NCI-H1436 treated with DMSO at 0.1 percent for 48 hours (cell line): ENCODE measurements at regions not wholly inside any gene's neighbourhood (a gene's known extent, or its start where the extent isn't known, plus 50 kb on each side); places are given as distances from the start of the nearest gene placed in this dataset.
"Not testable (repeated sequence)": the region's sequence is repeated elsewhere in the genome, so short reads cannot be mapped to it uniquely, and the experiment has no call there.

Source experiments
- DNase-seq: peaks from one replicate; lab custom pipeline; 2025; lab: John Stamatoyannopoulos, UW

DNA sequence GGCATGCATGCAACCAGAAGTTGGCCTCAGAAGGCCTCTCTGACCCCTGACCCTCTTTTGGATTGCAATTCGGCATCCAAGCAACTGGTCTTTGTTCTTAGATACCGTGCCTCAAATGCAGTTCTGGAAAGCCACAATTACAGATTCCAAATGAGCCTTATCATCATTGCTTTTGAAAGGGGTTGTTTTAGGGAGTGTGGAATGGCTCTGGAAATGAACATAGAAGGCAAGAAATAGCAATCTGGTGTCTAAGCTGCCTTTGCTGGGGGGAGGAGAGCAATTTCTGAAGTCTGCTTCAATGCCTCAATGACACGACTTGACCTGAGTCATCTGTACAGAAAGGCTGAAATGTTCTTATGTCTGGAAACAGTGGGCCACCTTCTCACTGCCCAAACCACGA is 250.1 kb downstream of the NUAK1 start:
- no peak for DNase-seq

DNA sequence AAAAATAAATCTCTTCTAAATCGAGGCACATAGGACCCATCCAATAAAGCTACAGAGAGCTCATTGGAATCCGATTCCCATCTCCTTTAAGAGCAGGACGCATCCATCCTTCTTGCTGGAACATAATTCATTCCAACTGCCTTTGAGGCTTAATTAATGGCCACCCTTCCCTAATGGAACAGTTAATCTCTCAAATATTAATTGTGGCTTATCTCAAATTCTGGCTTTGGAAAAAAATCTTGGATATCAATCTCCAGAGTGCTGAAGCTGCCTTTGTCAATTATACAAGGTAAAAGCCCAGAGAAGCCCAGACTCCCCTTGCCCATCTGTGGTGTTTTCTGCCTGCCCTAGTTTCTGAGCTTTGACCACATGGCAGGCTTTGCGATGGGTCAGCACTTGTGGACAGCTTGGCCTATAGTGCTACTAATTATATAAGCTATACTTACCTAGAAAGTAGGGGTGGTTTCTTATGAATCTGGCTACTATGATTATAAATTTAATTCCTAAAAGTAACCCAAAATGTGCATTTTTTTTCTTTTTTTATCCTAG is 246.3 kb downstream of the NUAK1 start:
- DNase-seq: no peak

DNA sequence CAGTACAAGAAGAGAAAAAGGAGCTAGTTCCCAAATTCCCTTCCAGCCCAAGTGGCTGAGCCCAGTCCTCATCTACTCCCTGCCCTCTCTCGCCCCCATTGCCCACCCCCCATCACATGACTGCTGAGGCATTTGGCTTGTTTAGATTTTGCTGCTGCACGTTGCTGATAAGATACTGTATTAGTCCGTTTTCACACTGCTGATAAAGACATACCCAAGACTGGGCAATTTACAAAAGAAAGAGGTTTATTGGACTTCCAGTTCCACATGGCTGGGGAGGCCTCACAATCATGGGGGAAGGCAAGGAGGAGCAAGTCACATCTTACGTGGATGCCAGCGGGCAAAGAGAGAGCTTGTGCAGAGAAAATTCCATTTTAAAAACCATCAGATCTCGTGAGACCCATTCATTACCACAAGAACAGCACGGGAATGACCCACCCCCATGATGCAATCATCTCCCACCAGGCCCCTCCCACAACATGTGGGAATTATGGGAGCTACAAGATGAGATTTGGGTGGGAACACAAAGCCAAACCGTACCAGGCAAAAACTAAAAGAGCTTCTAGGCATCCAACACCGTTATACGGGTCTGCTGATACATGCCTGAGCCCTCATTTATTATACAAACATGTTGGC is 243.4 kb downstream of the NUAK1 start:
- not testable (repeated sequence) for DNase-seq

DNA sequence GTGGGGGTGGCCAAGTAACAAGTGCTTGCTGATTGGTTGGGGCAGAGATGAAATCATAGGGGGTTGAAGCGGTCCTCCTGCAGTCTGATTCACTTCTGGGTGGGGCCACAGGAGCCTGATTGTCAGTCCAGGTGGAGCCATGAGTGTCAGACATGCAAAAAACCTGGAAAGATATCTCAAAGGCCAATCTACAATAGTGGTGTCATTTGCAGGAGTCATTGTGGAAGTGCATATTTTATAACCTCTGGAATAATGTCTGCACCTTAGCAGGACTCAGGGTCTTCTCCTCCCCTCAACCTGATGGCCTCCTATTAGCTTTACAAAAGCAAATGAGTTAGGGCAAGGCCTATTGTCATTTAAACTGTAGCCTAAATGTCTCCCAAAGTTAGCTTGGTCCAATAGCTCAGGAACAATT is 241.4 kb downstream of the NUAK1 start:
- no peak for DNase-seq

DNA sequence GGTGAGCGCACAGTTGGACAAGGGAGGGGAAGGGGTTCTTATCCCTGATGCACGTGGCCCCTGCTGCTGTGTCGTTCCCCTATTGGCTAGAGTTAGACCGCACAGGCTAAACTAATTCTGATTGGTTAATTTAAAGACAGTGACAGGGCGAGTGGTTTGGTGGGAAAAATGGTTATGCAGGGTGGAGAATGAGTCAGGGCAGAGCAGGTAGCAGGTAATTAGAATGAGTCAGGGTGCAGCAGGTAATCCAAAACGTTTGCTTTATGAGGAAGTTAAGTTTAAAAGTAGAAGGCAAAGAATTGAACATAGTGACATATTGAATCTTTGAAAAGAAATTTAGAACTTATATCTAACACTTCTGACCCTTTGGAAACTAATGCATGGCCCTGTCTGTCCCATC is 240.5 kb downstream of the NUAK1 start:
- not testable (repeated sequence) for DNase-seq

DNA sequence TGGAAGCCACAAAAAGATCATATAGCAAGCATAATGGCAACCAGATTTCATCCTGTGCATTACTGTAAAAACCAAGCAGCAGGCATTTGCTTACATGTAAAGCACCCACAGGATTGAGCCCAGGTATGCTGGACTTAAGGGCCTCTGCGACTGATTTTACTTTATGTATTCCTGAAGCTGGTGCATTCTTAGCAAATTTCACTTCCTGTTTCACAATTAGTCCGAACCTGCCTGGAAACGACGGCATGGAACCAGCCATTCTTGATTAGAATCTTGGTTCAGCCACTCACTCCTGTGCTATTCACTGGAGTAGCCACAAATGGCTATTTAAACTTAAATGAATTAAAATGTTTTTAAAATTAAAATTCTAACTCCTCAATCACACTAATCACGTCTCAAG is 239.2 kb downstream of the NUAK1 start:
- DNase-seq: no peak

DNA sequence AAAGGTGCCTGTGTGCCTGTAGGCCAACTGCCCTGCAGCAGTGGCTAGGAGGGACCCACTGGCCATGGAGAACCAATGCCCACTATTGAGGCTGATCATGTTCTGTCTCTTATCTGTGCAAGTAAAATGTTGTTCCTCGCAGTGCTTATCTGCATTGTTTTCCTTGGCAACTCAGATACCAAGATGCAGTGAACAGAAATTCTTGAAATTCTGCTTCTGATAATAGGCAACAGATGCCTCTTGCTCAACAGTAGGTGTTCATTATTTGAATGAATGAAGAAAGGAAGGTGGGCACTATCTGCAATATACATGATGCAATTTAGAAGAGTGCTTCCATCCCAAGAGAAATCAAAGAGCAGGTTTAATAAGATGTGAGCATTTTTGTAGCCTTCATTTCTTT is 232.2 kb downstream of the NUAK1 start:
- DNase-seq: no peak

DNA sequence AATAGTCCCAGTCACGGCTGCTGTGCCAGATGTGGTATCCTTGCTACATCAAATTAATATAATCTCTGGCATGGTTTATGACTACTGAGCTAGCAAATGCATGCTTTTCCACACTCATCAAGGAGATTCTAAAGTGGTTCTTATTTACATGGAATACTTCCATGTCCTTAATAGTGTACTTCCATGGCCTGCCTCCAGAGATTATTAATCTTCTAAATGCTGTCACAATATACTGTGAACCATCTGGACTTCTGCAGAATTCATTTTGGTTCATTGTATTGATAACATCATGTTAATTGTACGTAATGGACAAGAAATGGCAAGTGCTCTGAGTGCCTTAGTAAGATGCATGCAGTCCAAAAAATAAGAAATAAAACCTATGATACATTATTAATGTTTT is 230.8 kb downstream of the NUAK1 start:
- no peak for DNase-seq

DNA sequence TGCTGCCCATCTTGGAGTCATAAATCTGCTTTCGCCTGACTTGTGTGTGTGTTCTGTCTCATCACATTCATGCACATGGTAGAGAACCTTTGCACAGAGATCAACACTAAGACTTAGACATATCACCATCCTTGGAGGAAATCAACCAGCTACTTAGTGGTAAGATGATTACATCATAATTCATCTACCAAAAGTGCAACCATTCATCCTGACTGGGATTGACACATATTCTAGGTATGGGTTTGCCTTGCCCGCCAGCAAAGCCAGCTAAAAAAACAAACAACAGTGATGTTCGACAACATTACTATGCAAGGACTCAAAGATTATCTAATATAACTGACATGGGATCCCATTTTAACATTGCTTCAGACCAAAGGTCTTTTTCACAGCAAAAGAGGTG is 228.7 kb downstream of the NUAK1 start:
- no peak for DNase-seq

DNA sequence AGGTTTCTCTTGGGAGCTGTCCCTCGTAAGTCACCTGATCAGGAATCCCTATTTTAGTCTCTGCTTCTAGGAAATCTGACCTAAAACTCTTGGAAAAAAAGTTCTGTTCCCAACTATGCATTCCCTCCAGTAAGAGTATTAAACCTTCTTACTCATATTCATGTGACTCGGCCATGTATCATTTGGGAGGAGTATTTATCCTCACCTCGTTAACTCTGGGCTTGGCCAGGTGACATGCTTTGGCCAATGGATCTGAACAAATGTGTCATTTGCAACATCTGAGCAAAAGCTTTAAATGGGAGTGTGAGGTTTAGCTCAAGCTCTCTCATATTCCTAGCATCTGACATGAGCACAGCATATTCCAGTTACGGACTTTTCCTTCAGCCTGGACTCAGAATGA is 226.8 kb downstream of the NUAK1 start:
- DNase-seq: no peak

DNA sequence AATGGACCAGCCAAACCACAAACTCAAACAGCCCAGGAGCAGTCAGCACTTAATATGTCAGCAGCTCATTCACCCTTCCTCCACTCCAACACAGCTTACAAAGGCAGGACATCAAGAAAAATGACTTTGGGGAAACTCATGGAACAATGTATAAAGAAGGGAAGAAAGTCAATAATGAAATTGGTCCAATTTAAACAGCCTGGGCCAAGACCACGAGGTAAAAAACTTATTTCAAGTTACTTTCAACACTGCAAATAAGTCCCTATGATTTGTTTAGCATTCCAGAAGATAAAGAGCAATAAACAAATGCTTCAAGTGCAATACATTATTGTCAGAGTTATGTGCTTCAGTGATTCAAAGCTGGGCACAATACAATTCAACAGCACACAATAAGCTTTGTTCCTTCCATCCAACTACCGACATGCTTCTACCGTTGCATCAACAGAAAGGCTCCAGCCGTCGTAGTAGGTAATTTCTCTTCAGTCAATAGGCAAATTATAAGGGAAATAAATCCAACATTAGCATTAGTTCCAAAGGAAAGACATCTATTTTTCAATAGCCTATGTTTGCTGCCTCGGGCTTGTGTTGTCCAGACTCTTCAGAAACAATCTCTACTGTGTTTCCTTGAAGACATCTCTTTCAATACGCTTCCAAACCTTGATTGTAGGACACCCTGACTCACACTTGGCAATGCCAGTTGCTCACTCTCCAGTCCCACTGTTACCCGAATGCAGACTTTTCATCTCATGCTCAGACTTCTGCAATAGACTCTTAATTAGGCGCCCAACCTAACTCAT is 225.7 kb downstream of the NUAK1 start:
- no peak for DNase-seq

DNA sequence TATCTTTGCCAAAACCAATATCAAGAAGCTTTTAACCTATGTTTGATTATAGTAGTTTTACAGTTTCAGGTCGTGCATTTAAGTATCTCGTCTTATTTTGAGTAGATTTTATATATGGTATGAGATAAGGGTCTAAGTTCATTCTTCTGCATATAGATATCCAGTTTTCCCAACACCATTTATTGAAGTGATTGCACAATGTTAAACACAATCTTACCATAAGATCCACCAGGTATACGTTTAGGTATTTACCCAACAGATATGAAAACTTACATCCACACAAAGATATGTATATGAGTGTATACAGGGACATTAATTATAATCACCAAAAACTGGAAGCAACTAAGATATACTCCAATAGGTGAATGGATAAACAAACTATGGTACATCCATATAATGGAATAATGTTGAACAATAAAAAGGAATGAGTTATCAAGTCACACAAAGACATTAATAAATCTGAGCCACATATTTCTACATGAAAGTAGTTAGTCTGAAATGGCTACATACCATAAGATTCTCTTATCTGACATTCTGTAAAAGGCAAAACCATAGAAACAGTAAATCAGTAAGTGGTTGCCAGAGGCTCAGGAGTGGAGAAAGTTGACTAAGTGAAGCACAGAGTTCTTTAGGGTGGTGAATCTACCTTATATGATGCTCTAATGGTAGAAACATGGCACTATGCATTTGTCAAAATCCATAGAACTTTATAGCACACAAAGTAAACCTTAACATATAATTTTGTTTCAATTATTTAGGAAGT is 222.6 kb downstream of the NUAK1 start:
- no peak for DNase-seq

DNA sequence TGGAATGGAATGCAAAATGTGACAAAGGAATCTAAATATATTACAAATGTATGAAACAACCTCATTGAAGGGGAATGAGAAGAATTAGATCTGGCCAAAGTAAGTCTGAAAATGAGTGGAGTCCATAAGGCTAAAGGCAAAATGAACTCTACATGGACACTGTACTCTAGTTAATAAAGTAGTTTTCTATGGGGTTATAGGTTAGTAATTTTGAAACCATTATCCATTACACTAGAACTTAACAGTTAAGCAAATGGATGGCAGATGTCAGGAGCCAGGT is 222.1 kb downstream of the NUAK1 start:
- DNase-seq: no peak

DNA sequence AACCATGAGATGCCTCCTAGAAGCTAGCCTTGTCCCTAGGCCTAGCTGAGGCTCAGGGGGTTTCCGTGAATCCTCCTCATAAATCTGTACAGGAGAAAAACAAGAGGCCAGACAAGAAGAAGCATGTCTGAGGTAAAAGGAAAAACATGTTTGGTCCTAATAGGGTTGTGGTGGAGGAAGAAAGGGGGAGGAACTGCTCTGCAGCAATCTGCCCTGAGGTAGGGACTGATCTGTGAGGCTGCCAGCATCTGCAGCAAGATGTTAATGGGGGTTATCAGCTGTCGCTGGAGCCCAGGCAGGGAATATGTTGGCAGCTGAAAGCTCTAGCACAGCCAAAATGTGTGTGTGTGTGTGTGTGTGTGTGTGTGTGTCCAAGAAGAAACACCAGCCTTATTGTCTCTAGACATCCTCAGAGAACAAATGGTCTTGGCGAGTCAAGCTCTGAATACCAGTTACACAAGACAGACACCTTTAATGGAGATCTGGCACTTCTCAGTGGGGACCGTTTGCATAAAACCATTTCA is 218.5 kb downstream of the NUAK1 start:
- no peak for DNase-seq

DNA sequence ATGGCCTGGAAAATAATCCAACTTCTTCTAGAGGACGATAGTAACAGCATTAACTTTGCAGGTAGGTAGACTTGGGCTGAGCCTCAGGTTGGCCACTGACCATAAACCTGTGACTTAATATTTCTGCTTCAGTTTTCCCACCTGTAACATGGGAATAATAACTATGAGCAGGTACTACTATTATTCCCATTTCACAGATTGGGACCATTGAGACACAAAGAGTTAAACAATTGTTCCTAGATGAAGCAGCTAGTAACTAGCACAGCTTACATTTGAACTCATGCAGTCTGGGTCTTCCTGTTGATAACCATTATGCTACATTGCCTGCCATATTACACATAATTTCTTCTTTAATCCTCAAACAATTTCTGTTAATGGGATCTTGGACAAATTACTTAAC is 217.7 kb downstream of the NUAK1 start:
- no peak for DNase-seq

DNA sequence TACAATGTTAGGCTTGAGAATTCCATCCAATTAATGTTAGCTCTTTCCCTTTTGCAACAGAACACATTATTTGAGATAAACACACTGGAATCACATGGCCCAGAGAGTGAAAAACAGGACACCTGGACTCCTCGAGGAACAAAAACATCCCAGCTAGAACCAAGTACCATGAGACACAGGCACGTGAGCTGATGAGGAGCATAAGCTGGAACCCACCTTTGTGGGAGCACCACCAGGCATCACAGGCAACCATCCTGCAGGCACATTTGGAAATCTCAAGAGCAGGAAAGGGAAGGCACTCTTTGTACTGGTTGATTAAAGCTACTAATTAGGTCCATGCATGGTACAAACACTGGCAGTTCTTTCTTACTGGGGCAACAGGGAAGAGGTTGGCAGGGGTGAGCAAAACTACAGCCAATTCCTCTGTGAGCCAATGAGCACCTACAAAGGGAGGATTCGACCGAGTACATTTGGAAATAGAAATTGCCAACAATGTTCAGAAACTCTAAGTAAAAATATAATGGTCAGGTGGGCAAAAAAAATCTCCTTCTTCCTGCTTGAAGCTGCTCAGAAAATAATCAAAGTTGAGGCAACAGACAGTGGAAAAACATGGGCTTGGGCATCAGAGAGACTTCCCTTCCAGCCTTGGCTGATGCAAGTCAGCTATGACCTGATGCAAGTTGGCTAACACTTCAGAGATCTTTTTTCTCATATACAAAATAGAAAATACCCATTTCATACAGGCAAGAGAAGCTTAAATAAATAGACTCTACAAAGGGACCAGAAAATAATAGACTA is 216.7 kb downstream of the NUAK1 start:
- DNase-seq: no peak

DNA sequence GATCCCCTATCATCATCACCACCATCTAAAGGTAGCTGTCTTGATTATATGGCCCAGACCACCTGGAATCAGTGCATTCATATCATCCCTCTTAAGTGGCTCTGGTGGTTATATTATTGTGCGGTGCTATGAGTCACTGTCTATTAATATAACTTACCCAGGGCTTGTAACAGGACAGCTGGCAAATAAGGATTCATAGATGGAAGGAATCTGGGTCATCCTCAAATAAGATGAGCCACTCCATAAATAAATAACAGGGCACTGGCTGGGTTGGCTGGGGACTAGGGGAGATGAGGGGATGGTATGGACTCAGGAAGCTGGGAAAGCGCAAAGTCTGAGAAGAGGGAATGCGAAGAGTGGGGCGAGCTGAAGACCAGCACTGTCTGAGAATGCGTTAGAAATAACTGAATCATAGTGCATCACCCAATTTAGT is 216.1 kb downstream of the NUAK1 start:
- no peak for DNase-seq

DNA sequence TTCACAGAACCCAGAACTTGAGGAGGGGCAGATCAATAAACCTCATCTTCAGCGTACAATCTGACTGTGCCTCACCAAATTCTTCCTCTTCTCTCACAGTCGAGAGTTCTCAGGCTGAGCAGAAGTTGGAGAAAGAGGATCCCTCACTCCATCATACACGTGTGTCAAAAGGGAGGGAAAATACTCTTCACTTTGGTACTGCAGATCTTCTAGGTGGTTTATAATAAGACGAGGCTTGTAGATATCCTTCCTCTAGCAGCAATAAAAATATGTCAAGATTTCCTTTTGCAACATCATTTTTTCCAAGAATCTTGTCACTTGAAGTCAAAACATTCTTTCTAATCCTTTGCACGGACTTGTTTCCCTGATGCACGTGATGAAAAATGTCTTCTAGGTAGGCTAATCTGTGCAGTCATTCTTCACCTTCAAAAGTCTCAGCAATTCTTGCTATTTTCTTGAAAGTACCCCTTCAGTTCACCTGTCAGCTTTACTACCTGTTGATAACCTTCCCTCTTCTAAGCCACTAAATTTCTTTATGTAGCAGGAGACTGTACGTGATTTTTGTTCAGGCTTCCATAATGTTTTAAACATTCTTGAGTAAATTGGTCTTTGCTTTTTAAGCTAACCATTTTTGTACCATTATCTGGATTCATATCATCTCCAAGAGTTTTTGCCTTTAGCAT is 214.1 kb downstream of the NUAK1 start:
- DNase-seq: no peak

DNA sequence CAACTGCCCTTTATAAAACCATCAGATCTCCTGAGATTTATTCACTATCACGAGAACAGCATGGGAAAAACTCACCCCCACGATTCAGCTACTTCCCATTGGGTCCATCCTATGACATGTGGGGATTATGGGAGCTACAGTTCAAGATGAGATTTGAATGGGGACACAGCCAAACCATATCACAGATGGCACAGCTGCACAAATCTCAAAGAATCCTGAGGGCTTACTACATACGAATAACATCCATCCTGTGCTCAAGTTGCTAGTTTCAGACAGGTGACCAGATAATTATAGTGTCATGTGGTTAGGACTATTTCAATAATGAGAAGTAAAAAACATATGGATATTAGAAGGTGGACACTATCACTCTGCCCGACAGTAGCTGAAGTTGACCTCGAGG is 211.2 kb downstream of the NUAK1 start:
- no peak for DNase-seq

DNA sequence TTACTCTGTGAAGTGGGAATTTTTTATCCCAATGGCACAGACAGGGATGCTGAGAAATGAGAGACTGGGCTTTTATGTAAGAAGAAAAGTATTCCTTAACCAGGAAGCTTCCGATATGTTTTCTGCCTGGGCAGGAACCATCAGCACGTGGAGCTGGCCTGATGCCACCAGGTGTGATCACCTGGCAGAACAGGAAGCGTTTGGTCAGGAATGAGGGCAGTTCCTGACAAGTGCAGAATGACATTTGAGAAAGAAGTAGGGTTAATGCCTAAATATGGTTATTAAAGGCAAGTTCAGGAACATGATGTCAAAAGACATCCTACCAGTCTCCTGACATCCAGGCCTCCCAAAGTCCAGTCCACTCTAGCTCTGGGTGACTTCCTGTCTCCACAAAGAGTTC is 210.3 kb downstream of the NUAK1 start:
- DNase-seq: no peak

DNA sequence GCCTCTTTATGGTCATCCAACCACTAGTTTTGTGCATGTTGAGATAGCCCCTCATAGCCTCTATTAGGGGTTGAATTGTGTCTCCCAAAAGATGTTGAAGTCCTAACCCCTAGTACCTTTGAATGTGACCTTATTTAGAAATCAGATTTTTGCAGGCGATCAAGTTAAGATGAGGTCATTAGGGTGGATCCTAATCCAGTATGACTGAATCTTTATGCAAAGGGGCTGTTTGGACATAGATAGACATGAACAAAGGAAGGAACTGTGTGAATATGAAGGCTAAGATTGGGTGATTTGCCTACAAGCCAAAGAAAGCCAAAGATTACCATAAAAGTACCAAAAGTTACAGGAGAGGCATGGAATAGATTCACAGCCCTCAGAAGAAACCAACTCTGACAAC is 209.6 kb downstream of the NUAK1 start:
- DNase-seq: no peak
